GM21529 (cell line): ENCODE measurements at regions not wholly inside any gene's neighbourhood (a gene's known extent, or its start where the extent isn't known, plus 50 kb on each side); places are given as distances from the start of the nearest gene placed in this dataset.
"Not testable (repeated sequence)": the region's sequence is repeated elsewhere in the genome, so short reads cannot be mapped to it uniquely, and the experiment has no call there.

Experiments used
- ATAC-seq: cut with Tn5 transposase; IDR thresholded peaks from one replicate; pipeline ENCODE4 v1.9.1; 2021; ENCODE audit not compliant: unreplicated experiment

GRCh38 chr2:121818546-121818945 lies 63.1 kb downstream of the TSN start:
- no peak for ATAC-seq

DNA sequence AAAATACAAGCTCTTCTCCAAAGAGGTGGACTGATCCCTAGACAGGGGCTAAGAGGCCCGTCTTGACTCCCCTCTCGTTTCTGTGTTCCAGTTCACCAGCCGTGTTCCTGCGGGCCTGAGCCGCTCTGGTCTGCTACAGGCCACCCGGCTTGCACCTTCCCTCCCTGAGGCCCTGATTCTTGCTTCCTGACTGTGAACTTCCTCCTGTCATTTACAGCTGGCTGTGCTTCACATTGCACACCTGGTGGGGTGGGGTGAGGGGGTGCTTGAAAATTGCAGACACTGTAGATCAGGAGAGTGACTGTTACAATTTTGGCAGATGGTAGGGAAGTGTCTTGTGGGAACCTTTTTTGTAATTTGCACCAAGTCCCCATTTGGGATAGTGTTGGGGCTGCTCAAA lies 64.4 kb downstream of the TSN start:
- no peak for ATAC-seq

DNA sequence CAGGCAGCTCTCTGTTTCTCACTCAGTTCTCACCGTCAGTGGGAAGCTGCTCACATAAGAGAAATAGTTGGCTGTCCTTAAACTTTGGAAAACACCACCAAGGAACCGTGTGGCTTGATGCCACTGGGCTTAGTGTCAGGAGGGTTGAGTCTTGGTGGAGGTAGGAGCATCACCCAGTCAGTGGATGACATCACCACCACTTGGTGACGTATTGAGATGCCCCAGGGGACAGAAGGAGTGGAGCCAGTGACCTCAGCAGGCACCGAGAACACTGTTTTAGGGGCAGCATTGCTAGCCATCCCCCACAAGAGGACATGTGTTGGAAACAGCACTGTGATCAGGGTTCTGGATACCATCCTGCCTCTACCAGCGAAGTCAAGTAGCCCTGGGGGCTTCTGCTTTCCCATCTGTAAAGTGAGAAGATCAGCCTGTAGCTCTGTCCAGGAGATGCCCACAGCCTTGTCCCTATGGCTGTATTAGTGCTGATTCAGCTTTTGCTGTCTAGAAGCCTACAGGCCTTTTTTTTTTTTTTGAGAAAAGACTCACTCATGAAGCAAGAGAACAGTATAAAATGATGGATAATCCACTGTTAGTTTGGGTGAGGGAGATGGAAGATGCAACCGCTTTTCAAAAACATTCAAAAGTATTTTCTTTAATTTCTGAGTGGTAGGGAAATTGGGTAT lies 66.2 kb downstream of the TSN start:
- no peak for ATAC-seq

GRCh38 chr2:121824264-121824663 lies 68.8 kb downstream of the TSN start:
- ATAC-seq = no peak

- ATAC-seq = no peak
These were observed 69.8 kb downstream of the TSN start for GRCh38 chr2:121825003-121825950.

DNA sequence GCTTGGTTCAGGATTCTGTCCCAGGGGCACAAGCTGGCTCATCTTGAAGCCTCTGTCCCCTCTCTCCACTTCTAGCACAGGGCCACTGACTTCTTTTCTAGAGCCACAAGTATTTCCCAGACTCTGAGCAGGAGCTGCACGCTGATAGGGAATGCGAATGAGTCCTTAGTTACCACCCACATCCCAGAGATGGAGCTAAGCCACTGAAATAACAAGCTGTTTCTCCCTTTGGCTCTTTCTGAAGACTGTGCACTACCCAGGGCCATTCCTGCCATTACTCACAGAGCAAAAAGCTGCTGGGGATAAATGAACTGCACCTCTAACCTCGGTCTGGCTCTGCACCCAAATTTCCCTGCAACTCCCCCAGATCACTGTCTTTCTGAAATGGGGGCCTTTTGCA lies 70.6 kb downstream of the TSN start:
- no peak for ATAC-seq

- no peak for ATAC-seq
These were observed 72.9 kb downstream of the TSN start for GRCh38 chr2:121828281-121828731.

DNA sequence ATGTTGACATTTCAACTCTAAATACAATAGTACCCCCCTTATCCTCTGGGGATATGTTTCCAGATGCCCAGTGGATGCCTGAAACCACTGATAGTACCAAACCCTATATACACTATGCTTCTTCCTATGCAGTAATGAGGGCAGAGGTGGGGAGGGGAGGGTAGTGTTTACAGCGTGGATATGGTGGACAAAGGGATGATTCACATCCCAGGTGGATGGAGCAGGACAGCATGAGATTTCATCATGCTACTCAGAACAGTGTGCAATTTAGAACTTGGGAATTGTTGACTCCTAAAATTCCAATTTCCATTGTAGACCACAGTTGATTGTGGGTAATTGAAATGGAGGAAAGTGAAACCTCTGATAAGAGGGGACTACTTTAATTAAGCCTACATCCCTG lies 75.4 kb downstream of the TSN start:
- no peak for ATAC-seq

DNA sequence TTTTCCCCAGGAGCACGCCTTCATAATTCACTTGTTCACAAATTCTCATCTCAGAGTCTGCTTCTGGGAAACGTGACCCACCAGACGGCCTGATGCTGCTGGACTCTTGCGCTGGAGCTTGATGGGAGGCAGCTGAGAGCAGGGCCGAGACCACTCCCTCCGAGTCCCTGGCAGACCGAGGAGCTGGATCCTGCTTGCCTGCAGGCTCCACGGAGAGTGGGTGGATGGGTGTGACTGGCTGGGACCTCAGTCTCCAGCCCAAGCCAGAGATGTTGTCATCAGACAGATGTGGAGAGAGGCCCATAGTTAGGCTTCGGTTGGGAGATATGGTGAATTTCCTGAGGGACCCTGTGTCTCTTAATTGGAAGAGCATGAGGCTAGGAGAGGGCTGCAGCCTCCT lies 76.4 kb downstream of the TSN start:
- no peak for ATAC-seq

DNA sequence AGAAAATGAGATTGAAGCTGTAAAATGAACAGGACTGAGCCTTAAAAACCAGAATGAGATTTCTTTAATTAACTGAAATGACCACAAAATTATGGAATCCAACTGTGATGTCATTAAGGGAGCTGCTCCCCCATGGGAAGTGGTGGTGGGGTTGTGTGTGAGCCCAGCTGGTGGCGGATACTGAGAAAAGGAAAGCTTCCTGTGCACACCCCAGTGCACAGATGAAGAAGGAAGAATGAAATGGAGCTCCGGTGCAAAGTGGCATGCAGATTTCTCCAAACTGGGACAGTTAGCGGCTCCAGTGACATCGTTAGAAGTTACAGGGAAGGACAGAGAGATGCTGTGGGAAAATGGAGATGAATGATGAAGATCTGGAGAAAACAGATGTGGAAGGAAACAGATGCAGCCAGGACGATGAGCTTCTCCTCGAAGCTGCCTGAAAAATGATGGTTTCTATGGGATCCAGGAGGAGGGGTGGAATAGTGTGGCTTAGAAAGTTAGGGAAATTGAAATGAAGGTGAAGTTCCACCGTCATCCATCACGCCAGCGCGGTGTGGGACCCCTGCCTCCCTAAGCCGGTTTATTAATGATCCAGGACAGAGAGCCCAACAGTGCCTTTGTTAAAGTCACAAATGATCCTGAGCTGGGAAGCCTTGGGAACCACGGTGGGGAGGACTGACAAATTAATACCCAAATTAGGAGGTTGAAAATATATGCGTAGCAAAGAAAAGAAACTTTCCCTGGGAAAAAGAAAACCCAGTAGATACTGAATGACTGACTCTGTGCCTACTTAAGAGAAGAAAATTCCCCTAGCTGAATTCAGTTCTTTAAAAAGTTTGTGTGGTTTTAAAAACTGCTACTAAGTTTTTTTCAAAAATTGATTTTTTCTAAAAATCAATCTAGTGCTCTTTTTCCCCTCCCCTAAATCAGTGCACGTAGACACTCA lies 77.2 kb downstream of the TSN start:
- no peak for ATAC-seq

DNA sequence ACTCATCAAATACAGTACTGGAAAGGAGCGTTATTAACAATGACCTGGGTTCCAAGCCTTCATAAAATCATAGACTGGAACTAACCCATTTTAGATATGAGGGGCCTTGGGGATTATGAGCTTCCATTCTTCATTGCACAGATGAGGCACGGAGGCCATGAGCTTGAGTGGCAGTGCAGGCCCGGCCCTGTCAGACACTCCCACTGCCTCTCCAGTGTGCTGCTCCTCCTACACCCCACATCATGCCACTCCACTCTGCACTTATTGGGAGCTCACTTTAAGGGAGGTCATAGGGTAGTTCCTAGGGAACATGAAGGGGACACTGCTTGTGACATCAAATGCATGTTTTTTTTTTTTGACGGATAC lies 77.9 kb downstream of the TSN start:
- ATAC-seq = no peak

DNA sequence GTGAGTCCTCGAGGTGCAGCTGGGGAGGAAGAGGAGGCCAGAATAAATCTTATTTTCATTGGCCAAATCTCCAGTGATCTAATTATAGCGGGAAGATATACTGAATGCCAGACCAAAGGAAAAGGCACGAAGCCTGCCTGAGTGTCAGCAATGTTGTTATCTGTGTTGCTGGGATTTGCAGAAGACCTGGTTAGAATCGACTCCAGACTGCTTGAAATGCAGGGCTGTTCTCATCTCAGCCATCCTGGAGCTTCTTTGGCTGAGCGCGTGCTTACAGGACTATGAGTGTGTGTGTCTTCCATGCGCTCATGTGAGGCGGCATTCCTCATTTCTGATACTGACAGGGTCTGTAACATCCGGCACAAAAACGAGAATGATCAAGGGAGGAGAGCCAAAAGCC lies 81.2 kb downstream of the TSN start:
- ATAC-seq = no peak

- no peak for ATAC-seq
These were observed 82.1 kb downstream of the TSN start for GRCh38 chr2:121837591-121837990.

- ATAC-seq = no peak
These were observed 83.1 kb downstream of the TSN start for GRCh38 chr2:121838551-121838950.

- ATAC-seq = no peak
These were observed 84.1 kb downstream of the TSN start for GRCh38 chr2:121839584-121839983.

DNA sequence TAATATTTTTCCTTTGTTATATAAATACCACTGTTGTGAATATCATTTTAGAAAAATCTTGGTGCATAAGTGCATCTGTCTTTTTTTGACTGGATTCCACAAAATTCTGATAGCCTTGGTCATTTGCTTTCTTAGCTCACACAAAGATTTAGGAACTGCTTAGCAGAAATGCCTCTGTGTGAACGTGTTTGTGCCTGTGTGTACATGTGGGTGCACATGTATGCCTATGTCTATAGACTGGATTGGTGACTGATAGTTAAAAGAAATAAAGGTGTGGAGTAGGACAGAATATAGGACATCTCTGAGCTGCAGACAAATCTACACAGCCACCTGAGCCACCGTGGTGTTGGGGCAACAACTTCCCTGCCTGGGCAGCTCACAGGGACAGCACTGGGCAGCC lies 93.8 kb downstream of the TSN start:
- no peak for ATAC-seq

DNA sequence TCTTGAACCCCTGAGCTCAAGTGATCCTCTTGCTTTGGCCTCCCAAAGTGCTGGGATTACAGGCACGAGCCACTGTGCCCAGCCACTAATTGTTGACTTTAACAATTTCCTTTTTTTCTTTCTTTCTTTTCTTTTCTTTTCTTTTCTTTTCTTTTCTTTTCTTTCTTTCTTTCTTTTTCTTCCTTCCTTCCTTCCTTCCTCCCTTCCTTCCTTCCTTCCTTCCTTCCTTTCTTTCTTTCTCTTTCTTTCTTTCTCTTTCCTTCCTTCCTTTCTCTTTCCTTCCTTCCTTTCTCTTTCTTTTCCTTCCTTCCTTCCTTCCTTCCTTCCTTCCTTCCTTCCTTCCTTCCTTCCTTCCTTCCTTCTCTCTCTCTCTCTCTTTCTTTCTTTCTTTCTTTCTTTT lies 97.7 kb downstream of the TSN start:
- ATAC-seq = not testable (repeated sequence)

GRCh38 chr2:121855510-121855909 lies 100.1 kb downstream of the TSN start:
- ATAC-seq = no peak

DNA sequence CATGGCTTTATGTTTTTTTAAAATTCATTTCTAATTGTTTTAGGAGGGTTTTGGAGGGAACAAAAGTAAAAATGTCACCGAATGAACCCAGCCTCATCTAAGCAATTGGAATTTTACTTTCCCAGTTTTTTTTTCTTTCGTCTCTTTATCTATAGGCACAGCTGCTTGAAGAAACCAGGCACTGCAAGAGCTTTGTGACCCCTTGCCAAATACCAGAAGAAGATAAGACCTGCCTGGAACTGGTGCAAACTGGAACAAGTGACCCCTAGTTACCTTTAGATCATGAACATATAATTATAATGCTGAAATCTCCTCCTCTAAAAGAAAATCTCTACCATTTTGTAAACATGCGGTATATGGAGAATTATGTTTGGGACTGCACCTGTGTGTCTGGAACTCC lies 100.9 kb downstream of the TSN start:
- ATAC-seq = no peak

DNA sequence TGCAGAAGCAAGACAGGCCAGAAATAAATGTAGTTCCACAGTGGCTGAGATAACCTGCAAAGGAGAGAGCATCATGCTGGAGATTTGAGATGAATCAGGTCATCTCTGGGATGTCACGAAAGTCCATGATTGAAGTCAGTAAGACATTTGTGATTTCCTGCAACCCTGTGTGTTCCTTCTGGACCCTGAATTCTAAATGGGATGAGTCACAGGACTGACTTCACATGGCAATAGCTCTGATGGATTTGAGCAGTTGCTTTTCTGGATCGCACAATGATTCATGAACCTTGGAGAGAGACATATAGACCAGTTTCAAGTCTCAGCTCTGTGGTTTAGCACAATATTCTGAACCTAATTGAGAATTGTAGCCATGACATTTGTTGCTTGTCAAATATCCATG lies 102.9 kb downstream of the TSN start:
- ATAC-seq = no peak

GRCh38 chr2:121858847-121859246 lies 103.4 kb downstream of the TSN start:
- no peak for ATAC-seq
